RPMI7951 (cell line): ENCODE measurements at regions not wholly inside any gene's neighbourhood (a gene's known extent, or its start where the extent isn't known, plus 50 kb on each side); places are given as distances from the start of the nearest gene placed in this dataset.

Source experiments
- DNase-seq: peaks from one replicate; pipeline ENCODE4 v3.0.0-alpha.2; 2012; ENCODE audit warnings: low read depth

- no peak for DNase-seq
These were observed 169.4 kb downstream of the TEX36 start for GRCh38 chr10:125513429-125514182.

GRCh38 chr10:125510998-125511397 lies 172.0 kb downstream of the TEX36 start:
- DNase-seq = no peak

GRCh38 chr10:125505648-125506047 lies 177.3 kb downstream of the TEX36 start:
- DNase-seq = no peak

GRCh38 chr10:125502276-125502675 lies 180.7 kb downstream of the TEX36 start:
- no peak for DNase-seq

- no peak for DNase-seq
These were observed 187.6 kb downstream of the TEX36 start for GRCh38 chr10:125495386-125495785.

- no peak for DNase-seq
These were observed 188.2 kb downstream of the TEX36 start for GRCh38 chr10:125494651-125495239.

- DNase-seq = no peak
These were observed 191.6 kb downstream of the TEX36 start for GRCh38 chr10:125491381-125491780.

- DNase-seq = no peak
These were observed 193.2 kb downstream of the TEX36 start for GRCh38 chr10:125489731-125490130.

GRCh38 chr10:125485665-125486064 lies 197.3 kb downstream of the TEX36 start:
- no peak for DNase-seq

GRCh38 chr10:125484035-125484732 lies 198.8 kb downstream of the TEX36 start:
- DNase-seq = no peak

- DNase-seq = no peak
These were observed 200.3 kb downstream of the TEX36 start for GRCh38 chr10:125482637-125483036.

GRCh38 chr10:125482108-125482507 lies 200.9 kb downstream of the TEX36 start:
- DNase-seq = no peak

GRCh38 chr10:125479059-125479458 lies 203.9 kb downstream of the TEX36 start:
- peak; percentile 5 for DNase-seq

GRCh38 chr10:125475815-125476214 lies 207.1 kb downstream of the TEX36 start:
- DNase-seq = no peak

GRCh38 chr10:125473143-125473793 lies 209.7 kb downstream of the TEX36 start:
- no peak for DNase-seq

- DNase-seq = no peak
These were observed 210.9 kb downstream of the TEX36 start for GRCh38 chr10:125472010-125472607.

GRCh38 chr10:125468278-125468677 lies 214.7 kb downstream of the TEX36 start:
- no peak for DNase-seq

GRCh38 chr10:125466685-125467084 lies 216.3 kb downstream of the TEX36 start:
- no peak for DNase-seq

GRCh38 chr10:125462845-125463244 lies 220.1 kb downstream of the TEX36 start:
- no peak for DNase-seq

- DNase-seq = no peak
These were observed 222.6 kb downstream of the TEX36 start for GRCh38 chr10:125460326-125460725.

GRCh38 chr10:125457406-125457805 lies 225.6 kb downstream of the TEX36 start:
- no peak for DNase-seq

GRCh38 chr10:125455855-125456254 lies 227.1 kb downstream of the TEX36 start:
- no peak for DNase-seq
